Left lung (tissue), 4 donors: ENCODE measurements at regions not wholly inside any gene's neighbourhood (a gene's known extent, or its start where the extent isn't known, plus 50 kb on each side); places are given as distances from the start of the nearest gene placed in this dataset.

Experiments
- ATAC-seq: fragments of 200-7000 bp; cut with Tn5 transposase; one replicate; pipeline ENCODE4 v1.9.1; 2020; ENCODE audit warnings: moderate library complexity
- DNase-seq, 4 donors: peaks; one replicate each; pipeline ENCODE4 v3.0.0-alpha.2; 2013 to 2020
- H3K27ac ChIP-seq, 2 donors: fragments of 200-600 bp; sonication (generic) in 1 of 2; one replicate each; pipeline versions ENCODE4 v1.5.0 to v1.8.0; 2020 to 2021
- H3K27me3 ChIP-seq, 2 donors: fragments of 200-600 bp; sonication (generic) in 1 of 2; one replicate each; pipeline versions ENCODE4 v1.5.0 to v1.8.0; 2020 to 2021
- H3K36me3 ChIP-seq, 2 donors: fragments of 200-600 bp; sonication (generic) in 1 of 2; one replicate each; pipeline versions ENCODE4 v1.5.0 to v1.8.0; 2020 to 2021
- H3K4me1 ChIP-seq, 2 donors: fragments of 200-600 bp; one replicate each; pipeline ENCODE4 v1.8.0; 2021
- H3K4me3 ChIP-seq, 2 donors: fragments of 200-600 bp; sonication (generic) in 1 of 2; one replicate each; pipeline versions ENCODE4 v1.5.0 to v1.8.0; 2020 to 2021; ENCODE audit warnings: mild to moderate bottlenecking in 1 of 2
- H3K9me3 ChIP-seq, 2 donors: fragments of 200-600 bp; sonication (generic) in 1 of 2; one replicate each; pipeline versions ENCODE4 v1.5.0 to v1.8.0; 2020 to 2021
- CTCF ChIP-seq, 2 donors: fragments of 200-600 bp; sonication (generic) in 1 of 2; IDR thresholded peaks; one replicate each; pipeline versions ENCODE4 v1.5.0 to v1.8.0; 2021; ENCODE audit warnings: antibody characterized with exemption in 2 of 2
- intact Hi-C, 2 donors: fragments of 100-400 bp; cut with DNase I; formaldehyde crosslinking; loops; one replicate each; pipeline versions ENCODE4 v1.11.2 to v1.14.2; 2022
- donor health status: DM: no; HTN: yes; CAD: no.
- donor health status: DM: no; HTN: no; CAD: no.

- H3K4me1 ChIP-seq = peaks cover 0 to 17% of the 10 kb centered on the region in 2 donors
- H3K4me3 ChIP-seq = no peak overlapping the region
- DNase-seq (peak in 1 of 4 donors; percentile 32), ATAC-seq (peak; percentile 87)
- H3K27me3 ChIP-seq = peaks cover 0 to 9% of the 10 kb centered on the region in 2 donors
- H3K36me3 ChIP-seq = no peaks in the 10 kb centered on the region
- no peak for TF ChIP-seq CTCF (IDR thresholded peaks at IDR 0.05)
- H3K27ac ChIP-seq = peak overlapping the region in 1 of 2 donors; percentile 48
- intact Hi-C loops = no loop called here
- H3K9me3 ChIP-seq = no peaks in the 10 kb centered on the region
Observed at GRCh38 chr2:7773362-7774360, 856.4 kb downstream of the RNF144A start.

GRCh38 chr2:7774481-7774880, 857.3 kb downstream of the RNF144A start:
- no peak for TF ChIP-seq CTCF (IDR thresholded peaks at IDR 0.05)
- Histone ChIP-seq H3K4me1 (peaks cover 0 to 17% of the 10 kb centered on the region in 2 donors), H3K4me3 (no peak overlapping the region), H3K27me3 (peaks cover 0 to 9% of the 10 kb centered on the region in 2 donors), H3K27ac (no peak overlapping the region), H3K9me3 (no peaks in the 10 kb centered on the region), H3K36me3 (no peaks in the 10 kb centered on the region)
- no peak for DNase-seq
- ATAC-seq = no peak
- intact Hi-C loops = no loop called here

- intact Hi-C loops = no loop called here
- H3K4me3 ChIP-seq = no peak overlapping the region
- no peaks in the 10 kb centered on the region for H3K27me3 ChIP-seq
- no peak for ATAC-seq
- peaks cover 0 to 17% of the 10 kb centered on the region in 2 donors for H3K4me1 ChIP-seq
- DNase-seq = no peak
- H3K36me3 ChIP-seq = no peaks in the 10 kb centered on the region
- no peaks in the 10 kb centered on the region for H3K9me3 ChIP-seq
- TF ChIP-seq CTCF (IDR thresholded peaks at IDR 0.05) = no peak
- H3K27ac ChIP-seq = no peak overlapping the region
Observed at GRCh38 chr2:7777668-7778067, 860.5 kb downstream of the RNF144A start.

GRCh38 chr2:7780321-7780720, 863.1 kb downstream of the RNF144A start:
- DNase-seq (no peak), ATAC-seq (no peak)
- H3K9me3 ChIP-seq = no peaks in the 10 kb centered on the region
- H3K36me3 ChIP-seq = no peaks in the 10 kb centered on the region
- no peak overlapping the region for H3K4me3 ChIP-seq
- no peaks in the 10 kb centered on the region for H3K27me3 ChIP-seq
- H3K27ac ChIP-seq = no peak overlapping the region
- intact Hi-C loops = no loop called here
- TF ChIP-seq CTCF (IDR thresholded peaks at IDR 0.05) = no peak
- H3K4me1 ChIP-seq = no peaks in the 10 kb centered on the region

- H3K27ac ChIP-seq = no peak overlapping the region
- no peaks in the 10 kb centered on the region for H3K27me3 ChIP-seq
- no peaks in the 10 kb centered on the region for H3K36me3 ChIP-seq
- TF ChIP-seq CTCF (IDR thresholded peaks at IDR 0.05) = no peak
- H3K4me3 ChIP-seq = no peak overlapping the region
- no peaks in the 10 kb centered on the region for H3K4me1 ChIP-seq
- ATAC-seq = peak; percentile 79
- intact Hi-C loops = no loop called here
- no peak for DNase-seq
- no peaks in the 10 kb centered on the region for H3K9me3 ChIP-seq
Observed at GRCh38 chr2:7785700-7786099, 868.5 kb downstream of the RNF144A start.
